ENCODE measurements at regions not wholly inside any gene's neighbourhood (a gene's known extent, or its start where the extent isn't known, plus 50 kb on each side); places are given as distances from the start of the nearest gene placed in this dataset.

DNA sequence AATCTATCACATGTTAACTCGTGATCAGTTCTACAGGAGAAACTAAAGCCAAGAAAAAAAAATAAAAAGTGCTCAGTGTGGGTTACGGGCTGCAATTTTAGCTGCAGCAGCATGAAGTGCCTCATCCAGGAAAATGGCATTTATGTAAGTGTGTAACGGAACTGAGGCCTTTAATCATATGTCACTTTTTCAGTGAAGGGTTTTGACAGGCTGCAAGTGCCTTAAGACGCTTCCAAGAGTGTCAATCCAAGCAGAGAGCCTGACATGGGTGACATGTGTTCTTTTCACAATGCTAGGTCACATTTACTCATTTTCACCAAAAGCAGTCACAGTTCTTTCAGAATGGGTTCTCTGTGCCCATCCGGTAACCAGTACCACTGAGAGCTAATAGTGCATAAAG is 604.6 kb downstream of the RAB28 start (continued):
- TF ChIP-seq KDM4A (IDR thresholded peaks at IDR 0.05; ENCODE audit: low read depth, low read length, severe bottlenecking), result no peak
- no peak for TF ChIP-seq POLR2AphosphoS5 (IDR thresholded peaks at IDR 0.05; ENCODE audit: low read depth, low read length)
- TF ChIP-seq, protein P1, sequence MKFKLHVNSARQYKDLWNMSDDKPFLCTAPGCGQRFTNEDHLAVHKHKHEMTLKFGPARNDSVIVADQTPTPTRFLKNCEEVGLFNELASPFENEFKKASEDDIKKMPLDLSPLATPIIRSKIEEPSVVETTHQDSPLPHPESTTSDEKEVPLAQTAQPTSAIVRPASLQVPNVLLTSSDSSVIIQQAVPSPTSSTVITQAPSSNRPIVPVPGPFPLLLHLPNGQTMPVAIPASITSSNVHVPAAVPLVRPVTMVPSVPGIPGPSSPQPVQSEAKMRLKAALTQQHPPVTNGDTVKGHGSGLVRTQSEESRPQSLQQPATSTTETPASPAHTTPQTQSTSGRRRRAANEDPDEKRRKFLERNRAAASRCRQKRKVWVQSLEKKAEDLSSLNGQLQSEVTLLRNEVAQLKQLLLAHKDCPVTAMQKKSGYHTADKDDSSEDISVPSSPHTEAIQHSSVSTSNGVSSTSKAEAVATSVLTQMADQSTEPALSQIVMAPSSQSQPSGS (IDR thresholded peaks at IDR 0.05; ENCODE audit: low read length), result no peak
- no peak for TF ChIP-seq GABPA (IDR thresholded peaks at IDR 0.05; ENCODE audit: borderline replicate concordance, insufficient read depth, low read length)
- TF ChIP-seq, protein P2, sequence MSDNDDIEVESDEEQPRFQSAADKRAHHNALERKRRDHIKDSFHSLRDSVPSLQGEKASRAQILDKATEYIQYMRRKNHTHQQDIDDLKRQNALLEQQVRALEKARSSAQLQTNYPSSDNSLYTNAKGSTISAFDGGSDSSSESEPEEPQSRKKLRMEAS (IDR thresholded peaks at IDR 0.05), result no peak
- no peak for TF ChIP-seq ZNF274 (IDR thresholded peaks at IDR 0.05; ENCODE audit: borderline replicate concordance, extremely low read depth, low read length)
